ENCODE measurements at regions not wholly inside any gene's neighbourhood (a gene's known extent, or its start where the extent isn't known, plus 50 kb on each side); places are given as distances from the start of the nearest gene placed in this dataset.

DNA sequence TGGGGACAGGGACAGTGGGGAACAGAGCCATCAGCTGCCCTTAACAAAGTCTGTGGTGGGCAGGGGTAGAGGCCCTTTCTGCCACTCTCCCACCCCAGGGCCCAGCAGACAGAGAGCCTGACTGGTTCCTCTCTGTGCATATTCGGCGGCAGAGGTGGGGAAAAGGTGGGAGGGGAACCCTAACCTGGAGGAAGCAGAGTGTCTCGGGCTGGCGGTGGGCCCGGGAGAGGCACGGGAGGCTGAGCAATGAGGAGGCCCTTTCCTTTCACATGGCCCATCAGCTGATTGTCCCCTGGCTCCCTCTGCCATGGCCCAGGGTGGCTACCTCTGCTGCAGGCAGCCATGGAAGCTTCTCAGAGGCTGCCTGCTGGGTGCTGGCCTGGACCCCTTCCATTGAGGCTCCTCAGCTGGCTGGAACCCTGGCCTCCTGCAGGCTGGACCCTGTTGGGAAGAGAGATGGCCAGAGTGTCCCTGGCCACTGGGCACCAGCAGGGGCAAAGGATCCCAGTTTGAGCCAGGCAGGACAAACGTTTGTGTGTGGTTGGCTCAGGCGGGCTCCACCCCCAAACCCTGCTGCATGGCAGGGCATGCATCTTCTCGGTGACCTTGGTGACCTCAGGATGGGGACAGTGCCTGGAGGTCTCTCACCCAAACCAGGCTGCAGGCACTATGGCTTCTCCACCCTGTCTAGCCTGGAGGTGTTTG lies 202.8 kb upstream of the ZNF536 start:
- no peaks in the 10 kb centered on the region for H3K36me3 Mint-ChIP-seq (ENCODE audit: low read depth)
- H3K4me3 Mint-ChIP-seq = no peak overlapping the region
- intact Hi-C loops (cut with micrococcal nuclease) = no loop called here
- DNase-seq = no peak
- CTCF ChIA-PET = no interaction called here
- H3K27ac Mint-ChIP-seq = no peak overlapping the region
- ATAC-seq (ENCODE audit: low read depth) = no peak
- POLR2A ChIA-PET = no interaction called here
- TF ChIP-seq CTCF (IDR thresholded peaks at IDR 0.05) = no peak
- no peaks in the 10 kb centered on the region for H3K27me3 Mint-ChIP-seq
- no peaks in the 10 kb centered on the region for H3K4me1 Mint-ChIP-seq
- H3K9me3 Mint-ChIP-seq = no peaks in the 10 kb centered on the region

DNA sequence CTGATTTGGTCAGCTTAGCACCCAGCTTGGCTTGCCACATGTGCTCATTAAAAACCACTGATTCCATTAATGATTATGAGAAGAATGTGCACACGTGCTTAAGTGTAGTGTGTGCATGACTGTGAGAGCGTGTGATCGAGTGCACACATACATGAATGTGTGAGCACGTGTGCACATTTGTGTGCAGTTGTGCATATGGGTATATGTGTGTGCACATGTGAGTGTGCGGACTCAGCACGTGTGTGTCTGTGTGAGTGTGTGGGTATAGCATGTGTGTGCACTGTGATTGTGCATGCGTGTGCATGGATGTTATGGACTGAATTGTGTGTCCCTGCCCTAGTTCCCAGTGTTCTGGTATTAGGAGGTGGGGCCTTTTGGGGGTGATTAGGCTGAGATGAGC lies 202.1 kb upstream of the ZNF536 start:
- no peak for DNase-seq
- no peak for ATAC-seq (ENCODE audit: low read depth)
- Mint-ChIP-seq H3K4me3 (no peak overlapping the region), H3K9me3 (no peaks in the 10 kb centered on the region), H3K4me1 (no peaks in the 10 kb centered on the region), H3K27me3 (no peaks in the 10 kb centered on the region), H3K36me3 (ENCODE audit: low read depth) (no peaks in the 10 kb centered on the region), H3K27ac (no peak overlapping the region)
- no peak for TF ChIP-seq CTCF (IDR thresholded peaks at IDR 0.05)
- ChIA-PET CTCF (no interaction called here), POLR2A (no interaction called here)
- intact Hi-C loops (cut with micrococcal nuclease) = no loop called here

GRCh38 chr19:30170495-30171137 lies 201.6 kb upstream of the ZNF536 start:
- CTCF ChIA-PET = no interaction called here
- no peak overlapping the region for H3K27ac Mint-ChIP-seq
- H3K27me3 Mint-ChIP-seq = no peaks in the 10 kb centered on the region
- H3K4me1 Mint-ChIP-seq = no peaks in the 10 kb centered on the region
- no peak for DNase-seq
- TF ChIP-seq CTCF (IDR thresholded peaks at IDR 0.05) = no peak
- ATAC-seq (ENCODE audit: low read depth) = no peak
- no peaks in the 10 kb centered on the region for H3K36me3 Mint-ChIP-seq (ENCODE audit: low read depth)
- H3K9me3 Mint-ChIP-seq = no peaks in the 10 kb centered on the region
- intact Hi-C loops (cut with micrococcal nuclease) = no loop called here
- POLR2A ChIA-PET = no interaction called here
- H3K4me3 Mint-ChIP-seq = no peak overlapping the region

GRCh38 chr19:30171138-30171635 lies 201.0 kb upstream of the ZNF536 start:
- intact Hi-C loops (cut with micrococcal nuclease) = no loop called here
- DNase-seq = no peak
- Mint-ChIP-seq H3K27ac (no peak overlapping the region), H3K4me1 (no peaks in the 10 kb centered on the region), H3K4me3 (no peak overlapping the region), H3K9me3 (no peaks in the 10 kb centered on the region), H3K27me3 (no peaks in the 10 kb centered on the region), H3K36me3 (ENCODE audit: low read depth) (no peaks in the 10 kb centered on the region)
- ChIA-PET CTCF (no interaction called here), POLR2A (no interaction called here)
- no peak for TF ChIP-seq CTCF (IDR thresholded peaks at IDR 0.05)
- ATAC-seq (ENCODE audit: low read depth) = no peak

GRCh38 chr19:30171795-30172612 lies 200.2 kb upstream of the ZNF536 start:
- Mint-ChIP-seq H3K36me3 (ENCODE audit: low read depth) (no peaks in the 10 kb centered on the region), H3K9me3 (no peaks in the 10 kb centered on the region), H3K4me3 (no peak overlapping the region), H3K27ac (no peak overlapping the region), H3K27me3 (no peaks in the 10 kb centered on the region), H3K4me1 (no peaks in the 10 kb centered on the region)
- ChIA-PET CTCF (no interaction called here), POLR2A (no interaction called here)
- ATAC-seq (ENCODE audit: low read depth) (no peak), DNase-seq (no peak)
- no peak for TF ChIP-seq CTCF (IDR thresholded peaks at IDR 0.05)
- intact Hi-C loops (cut with micrococcal nuclease) = no loop called here
